ENCODE measurements at regions not wholly inside any gene's neighbourhood (a gene's known extent, or its start where the extent isn't known, plus 50 kb on each side); places are given as distances from the start of the nearest gene placed in this dataset.

GRCh38 chr1:83017276-83017675 lies 981.7 kb downstream of the TTLL7 start:
- TF ChIP-seq, protein P1, sequence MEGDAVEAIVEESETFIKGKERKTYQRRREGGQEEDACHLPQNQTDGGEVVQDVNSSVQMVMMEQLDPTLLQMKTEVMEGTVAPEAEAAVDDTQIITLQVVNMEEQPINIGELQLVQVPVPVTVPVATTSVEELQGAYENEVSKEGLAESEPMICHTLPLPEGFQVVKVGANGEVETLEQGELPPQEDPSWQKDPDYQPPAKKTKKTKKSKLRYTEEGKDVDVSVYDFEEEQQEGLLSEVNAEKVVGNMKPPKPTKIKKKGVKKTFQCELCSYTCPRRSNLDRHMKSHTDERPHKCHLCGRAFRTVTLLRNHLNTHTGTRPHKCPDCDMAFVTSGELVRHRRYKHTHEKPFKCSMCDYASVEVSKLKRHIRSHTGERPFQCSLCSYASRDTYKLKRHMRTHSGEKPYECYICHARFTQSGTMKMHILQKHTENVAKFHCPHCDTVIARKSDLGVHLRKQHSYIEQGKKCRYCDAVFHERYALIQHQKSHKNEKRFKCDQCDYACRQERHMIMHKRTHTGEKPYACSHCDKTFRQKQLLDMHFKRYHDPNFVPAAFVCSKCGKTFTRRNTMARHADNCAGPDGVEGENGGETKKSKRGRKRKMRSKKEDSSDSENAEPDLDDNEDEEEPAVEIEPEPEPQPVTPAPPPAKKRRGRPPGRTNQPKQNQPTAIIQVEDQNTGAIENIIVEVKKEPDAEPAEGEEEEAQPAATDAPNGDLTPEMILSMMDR (conservative IDR thresholded peaks at IDR 0.05): no peak
- TF ChIP-seq ZFX (IDR thresholded peaks at IDR 0.05): no peak

Data from C4-2B (cell line).